HG02973 (cell line): ENCODE measurements at regions not wholly inside any gene's neighbourhood (a gene's known extent, or its start where the extent isn't known, plus 50 kb on each side); places are given as distances from the start of the nearest gene placed in this dataset.
"Not testable (repeated sequence)": the region's sequence is repeated elsewhere in the genome, so short reads cannot be mapped to it uniquely, and the experiment has no call there.

Experiments
- ATAC-seq: cut with Tn5 transposase; IDR thresholded peaks from one replicate; pipeline ENCODE4 v1.9.1; 2021; ENCODE audit warnings: moderate library complexity; ENCODE audit not compliant: unreplicated experiment

GRCh38 chr11:47928426-47928825 lies 51.9 kb upstream of the PTPRJ start:
- ATAC-seq, result no peak

- no peak for ATAC-seq
Measured at GRCh38 chr11:47924184-47924691, 56.1 kb upstream of the PTPRJ start.

GRCh38 chr11:47923667-47924066 lies 56.7 kb upstream of the PTPRJ start:
- no peak for ATAC-seq

- not testable (repeated sequence) for ATAC-seq
Measured at GRCh38 chr11:47921080-47921555, 59.2 kb upstream of the PTPRJ start.

GRCh38 chr11:47918882-47919495 lies 61.4 kb upstream of the PTPRJ start:
- no peak for ATAC-seq

GRCh38 chr11:47918370-47918690 lies 62.0 kb upstream of the PTPRJ start:
- ATAC-seq, result no peak

- ATAC-seq, result no peak
Measured at GRCh38 chr11:47917599-47918369, 62.6 kb upstream of the PTPRJ start.

- ATAC-seq, result no peak
Measured at GRCh38 chr11:47916361-47916841, 64.0 kb upstream of the PTPRJ start.

- no peak for ATAC-seq
Measured at GRCh38 chr11:47915783-47916182, 64.6 kb upstream of the PTPRJ start.

- ATAC-seq, result no peak
Measured at GRCh38 chr11:47915374-47915773, 65.0 kb upstream of the PTPRJ start.

- ATAC-seq, result no peak
Measured at GRCh38 chr11:47914743-47915142, 65.6 kb upstream of the PTPRJ start.

- no peak for ATAC-seq
Measured at GRCh38 chr11:47913529-47914244, 65.5 kb upstream of the NUP160 start.

GRCh38 chr11:47912843-47913437 lies 64.8 kb upstream of the NUP160 start:
- ATAC-seq, result no peak

GRCh38 chr11:47911149-47911548 lies 63.0 kb upstream of the NUP160 start:
- ATAC-seq, result no peak

- no peak for ATAC-seq
Measured at GRCh38 chr11:47908198-47908597, 60.0 kb upstream of the NUP160 start.

GRCh38 chr11:47907499-47907898 lies 59.3 kb upstream of the NUP160 start:
- ATAC-seq, result no peak

- no peak for ATAC-seq
Measured at GRCh38 chr11:47906066-47906465, 57.9 kb upstream of the NUP160 start.

GRCh38 chr11:47905358-47906059 lies 57.4 kb upstream of the NUP160 start:
- ATAC-seq, result no peak

- no peak for ATAC-seq
Measured at GRCh38 chr11:47904808-47905207, 56.7 kb upstream of the NUP160 start.

GRCh38 chr11:47904048-47904447 lies 55.9 kb upstream of the NUP160 start:
- ATAC-seq, result no peak

- peak; percentile 97 for ATAC-seq
Measured at GRCh38 chr11:47899801-47900200, 51.7 kb upstream of the NUP160 start.
